MCF 10A (cell line): ENCODE measurements at regions not wholly inside any gene's neighbourhood (a gene's known extent, or its start where the extent isn't known, plus 50 kb on each side); places are given as distances from the start of the nearest gene placed in this dataset.

Experiments
- BruUV-seq: library from RNA; stranded (reverse); fragments of 400-500 nt; replicated peaks from 2 replicates; lab custom pipeline; 2021; lab: Mats Ljungman, UMichigan
- CTCF ChIA-PET: fragments of 300-600 bp; sonication (Branson Sonifier 250); formaldehyde crosslinking; extraction: SDS; loops from one replicate; lab custom pipeline; 2021; ENCODE audit warnings: antibody characterized with exemption, inconsistent platforms; lab: Yijun Ruan, JAX
- POLR2A ChIA-PET: fragments of 300-600, 350-650 bp; sonication (Branson Sonifier 250); formaldehyde crosslinking; extraction: SDS; loops from one replicate; lab custom pipeline; 2020; ENCODE audit warnings: antibody characterized with exemption, inconsistent platforms; lab: Yijun Ruan, JAX
- DNase-seq: peaks from one replicate; pipeline ENCODE4 v3.0.0-alpha.2; 2018; ENCODE audit not compliant: unreplicated experiment
- H3K27ac Mint-ChIP-seq: one replicate; pipeline ENCODE4 v1.8.0; 2022; ENCODE audit warnings: mild to moderate bottlenecking, low read depth, mixed read lengths; ENCODE audit not compliant: unreplicated experiment
- H3K27me3 Mint-ChIP-seq: one replicate; pipeline ENCODE4 v1.8.0; 2022; ENCODE audit warnings: mixed read lengths; ENCODE audit not compliant: insufficient read depth, unreplicated experiment
- H3K36me3 Mint-ChIP-seq: one replicate; pipeline ENCODE4 v1.8.0; 2022; ENCODE audit warnings: mild to moderate bottlenecking, moderate library complexity, mixed read lengths; ENCODE audit not compliant: insufficient read depth, unreplicated experiment
- H3K4me1 Mint-ChIP-seq: one replicate; pipeline ENCODE4 v1.8.0; 2022; ENCODE audit warnings: mixed read lengths; ENCODE audit not compliant: insufficient read depth, unreplicated experiment
- H3K4me3 Mint-ChIP-seq: one replicate; pipeline ENCODE4 v1.8.0; 2022; ENCODE audit warnings: mild to moderate bottlenecking, moderate library complexity, mixed read lengths; ENCODE audit not compliant: unreplicated experiment
- H3K9me3 Mint-ChIP-seq: one replicate; pipeline ENCODE4 v1.8.0; 2022; ENCODE audit warnings: mixed read lengths; ENCODE audit not compliant: unreplicated experiment
- intact Hi-C: fragments of 100-400 bp; cut with micrococcal nuclease; formaldehyde crosslinking; loops from 2 replicates; pipeline ENCODE4 v1.14.1; 2022
- TF ChIP-seq, protein P1 (sequence below): fragments of 200-600 bp; IDR thresholded peaks from one replicate; pipeline ENCODE4 v1.8.0; 2022; ENCODE audit warnings: antibody characterized with exemption, mild to moderate bottlenecking; ENCODE audit not compliant: unreplicated experiment

DNA sequence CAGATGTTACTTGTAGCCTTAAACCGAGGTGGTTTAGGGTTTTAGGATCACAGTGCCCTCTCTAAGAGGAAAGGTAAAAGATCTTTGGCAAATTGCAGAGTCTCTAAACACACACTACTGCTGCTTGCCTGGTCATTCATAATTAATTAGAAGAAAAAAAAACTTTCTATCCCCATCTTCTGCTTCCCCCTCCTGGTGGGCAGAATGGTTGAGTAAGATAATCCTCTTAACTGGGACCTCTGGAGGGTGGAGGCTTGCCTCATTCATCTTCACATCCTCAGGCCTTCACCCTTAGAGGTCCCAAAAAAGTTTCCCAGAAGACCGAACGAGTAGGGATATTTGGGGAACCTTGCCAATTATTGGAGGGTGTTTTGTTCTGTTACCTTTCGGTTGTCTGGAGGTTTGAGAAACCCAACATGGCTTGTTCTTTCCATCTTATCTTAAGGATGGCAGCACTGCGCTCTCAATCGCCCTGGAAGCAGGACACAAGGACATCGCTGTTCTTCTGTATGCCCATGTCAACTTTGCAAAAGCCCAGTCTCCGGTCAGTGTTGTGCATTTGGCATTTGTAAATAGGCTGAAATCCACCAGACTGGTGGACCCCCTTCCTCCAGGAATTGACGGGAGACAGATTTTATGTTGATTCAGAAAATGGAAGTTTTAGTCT, 97.3 kb upstream of the DMRT1 start:
- ChIA-PET POLR2A (interaction anchor here (0.6 kb wide), 1 partner anchor 162 kb away, joined by 3 read pairs; no protein-coding TSS in a partner anchor), CTCF (no interaction called here)
- Mint-ChIP-seq H3K4me3 (no peak overlapping the region), H3K27me3 (no peaks in the 10 kb centered on the region), H3K36me3 (peaks cover 88% of the 10 kb centered on the region), H3K9me3 (no peaks in the 10 kb centered on the region), H3K4me1 (no peaks in the 10 kb centered on the region), H3K27ac (no peak overlapping the region)
- intact Hi-C loops, result no loop called here
- DNase-seq, result no peak
- TF ChIP-seq, protein P1, sequence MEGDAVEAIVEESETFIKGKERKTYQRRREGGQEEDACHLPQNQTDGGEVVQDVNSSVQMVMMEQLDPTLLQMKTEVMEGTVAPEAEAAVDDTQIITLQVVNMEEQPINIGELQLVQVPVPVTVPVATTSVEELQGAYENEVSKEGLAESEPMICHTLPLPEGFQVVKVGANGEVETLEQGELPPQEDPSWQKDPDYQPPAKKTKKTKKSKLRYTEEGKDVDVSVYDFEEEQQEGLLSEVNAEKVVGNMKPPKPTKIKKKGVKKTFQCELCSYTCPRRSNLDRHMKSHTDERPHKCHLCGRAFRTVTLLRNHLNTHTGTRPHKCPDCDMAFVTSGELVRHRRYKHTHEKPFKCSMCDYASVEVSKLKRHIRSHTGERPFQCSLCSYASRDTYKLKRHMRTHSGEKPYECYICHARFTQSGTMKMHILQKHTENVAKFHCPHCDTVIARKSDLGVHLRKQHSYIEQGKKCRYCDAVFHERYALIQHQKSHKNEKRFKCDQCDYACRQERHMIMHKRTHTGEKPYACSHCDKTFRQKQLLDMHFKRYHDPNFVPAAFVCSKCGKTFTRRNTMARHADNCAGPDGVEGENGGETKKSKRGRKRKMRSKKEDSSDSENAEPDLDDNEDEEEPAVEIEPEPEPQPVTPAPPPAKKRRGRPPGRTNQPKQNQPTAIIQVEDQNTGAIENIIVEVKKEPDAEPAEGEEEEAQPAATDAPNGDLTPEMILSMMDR, result no peak
- BruUV-seq, result no TSS peak

DNA sequence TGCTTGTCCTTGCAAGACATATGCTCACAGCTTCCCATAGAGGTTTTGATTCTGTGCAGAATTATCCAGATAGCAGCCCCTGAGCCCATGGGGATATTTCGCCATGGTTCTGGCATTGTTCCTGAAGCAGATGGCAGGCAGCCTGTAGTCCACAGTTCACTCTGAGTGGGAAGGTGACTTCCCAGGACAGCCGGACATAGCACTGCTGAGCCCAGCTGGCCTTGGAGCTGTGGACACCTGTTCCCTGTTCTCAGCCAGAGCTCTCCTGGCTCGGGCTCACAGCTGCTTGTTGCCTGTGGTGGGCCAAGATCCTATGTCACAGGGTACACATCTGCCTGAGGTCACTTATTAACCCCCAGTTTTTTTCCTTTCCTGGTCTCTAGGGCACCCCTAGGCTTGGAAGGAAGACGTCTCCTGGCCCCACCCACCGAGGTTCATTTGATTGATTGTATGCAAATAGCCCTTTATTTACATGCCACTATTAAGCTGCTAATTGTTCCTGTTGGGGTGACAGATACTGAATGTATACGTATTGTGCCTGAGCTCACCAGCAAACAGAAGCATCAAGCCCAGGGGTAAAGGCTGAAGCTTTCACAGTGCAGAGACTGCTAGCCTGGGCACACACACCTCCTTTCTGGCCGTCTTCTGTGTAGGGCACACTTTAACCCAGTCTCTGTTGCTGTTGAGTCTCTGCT, 96.6 kb upstream of the DMRT1 start:
- Mint-ChIP-seq H3K9me3 (no peaks in the 10 kb centered on the region), H3K4me3 (no peak overlapping the region), H3K36me3 (peaks cover 80% of the 10 kb centered on the region), H3K27ac (no peak overlapping the region), H3K4me1 (no peaks in the 10 kb centered on the region), H3K27me3 (no peaks in the 10 kb centered on the region)
- no peak for DNase-seq
- BruUV-seq, result no TSS peak
- CTCF ChIA-PET, result no interaction called here
- intact Hi-C loops, result no loop called here
- TF ChIP-seq, protein P1, result no peak
- POLR2A ChIA-PET, result no interaction called here

DNA sequence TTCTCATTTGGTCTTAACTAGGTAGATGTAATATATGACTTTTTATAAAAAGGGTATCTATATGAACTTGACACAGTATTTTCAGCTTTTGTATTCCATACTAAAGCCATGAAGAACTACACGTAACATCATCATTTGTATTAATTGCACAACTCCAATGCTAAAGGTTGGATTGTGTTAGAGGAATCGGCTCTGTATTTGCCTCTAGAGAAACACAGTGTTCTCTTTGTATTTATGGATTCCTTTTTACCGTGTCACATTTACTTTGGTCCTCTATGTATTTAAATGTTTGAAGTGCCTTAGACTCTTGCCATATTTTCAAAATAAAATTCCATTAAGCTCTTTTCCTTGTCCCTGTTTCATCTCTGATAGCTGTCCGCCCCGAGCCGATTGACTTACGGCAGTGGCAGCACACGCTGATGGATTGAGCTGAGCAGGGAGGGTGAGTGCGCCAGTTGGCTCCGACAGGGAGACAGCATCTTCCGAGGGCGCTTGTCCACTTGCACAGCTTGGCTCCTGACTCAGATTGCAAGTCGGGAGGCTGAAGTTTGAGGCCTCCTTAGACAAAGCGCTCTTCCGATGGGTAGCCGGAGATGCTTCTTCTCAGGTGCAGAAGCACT, 95.6 kb upstream of the DMRT1 start:
- CTCF ChIA-PET, result interaction anchor here (0.7 kb wide), 1 partner anchor 13 kb away, joined by 3 read pairs; no protein-coding TSS in a partner anchor
- POLR2A ChIA-PET, result no interaction called here
- no peak for DNase-seq
- intact Hi-C loops, result no loop called here
- H3K4me3 Mint-ChIP-seq, result no peak overlapping the region
- no peaks in the 10 kb centered on the region for H3K27me3 Mint-ChIP-seq
- TF ChIP-seq, protein P1, result no peak
- H3K27ac Mint-ChIP-seq, result no peak overlapping the region
- BruUV-seq, result no TSS peak
- H3K36me3 Mint-ChIP-seq, result peaks cover 71% of the 10 kb centered on the region
- H3K9me3 Mint-ChIP-seq, result no peaks in the 10 kb centered on the region
- H3K4me1 Mint-ChIP-seq, result peaks cover 3% of the 10 kb centered on the region
